DOHH2 (cell line): ENCODE measurements at regions not wholly inside any gene's neighbourhood (a gene's known extent, or its start where the extent isn't known, plus 50 kb on each side); places are given as distances from the start of the nearest gene placed in this dataset.

ENCODE experiments used
- H3F3A ChIP-seq: fragments of 200-600 bp; sonication (generic), shearing (Covaris generic); 2 replicates; pipeline ENCODE4 v1.6.0; 2016; ENCODE audit warnings: antibody characterized with exemption, mild to moderate bottlenecking; ENCODE audit not compliant: control insufficient read depth, insufficient read depth
- H3K27ac ChIP-seq: fragments of 200-600 bp; sonication (generic); 2 replicates; pipeline ENCODE4 v1.5.1; 2014; ENCODE audit warnings: low read depth, mild to moderate bottlenecking, low read length, moderate library complexity
- H3K27me3 ChIP-seq: fragments of 200-600 bp; sonication (generic); 2 replicates; pipeline ENCODE4 v1.6.1; 2014; ENCODE audit warnings: mild to moderate bottlenecking, low read length, mixed read lengths; ENCODE audit not compliant: control insufficient read depth
- H3K36me3 ChIP-seq: fragments of 200-600 bp; sonication (generic); 2 replicates; pipeline ENCODE4 v1.6.1; 2014; ENCODE audit warnings: mild to moderate bottlenecking, low read length, moderate library complexity, mixed read lengths; ENCODE audit not compliant: control insufficient read depth
- H3K4me1 ChIP-seq: fragments of 200-600 bp; sonication (generic); 2 replicates; pipeline ENCODE4 v1.6.1; 2014; ENCODE audit warnings: mild to moderate bottlenecking, low read length, mixed read lengths; ENCODE audit not compliant: control insufficient read depth
- H3K4me2 ChIP-seq: fragments of 200-600 bp; sonication (generic); 2 replicates; pipeline ENCODE4 v1.6.0; 2014; ENCODE audit warnings: mild to moderate bottlenecking, low read length, moderate library complexity
- H3K4me3 ChIP-seq: fragments of 200-600 bp; sonication (generic); 2 replicates; pipeline ENCODE4 v1.5.1; 2014; ENCODE audit warnings: mild to moderate bottlenecking, low read length, mixed read lengths
- H3K79me2 ChIP-seq: fragments of 200-600 bp; sonication (generic); 2 replicates; pipeline ENCODE4 v1.6.1; 2014; ENCODE audit warnings: mild to moderate bottlenecking, low read length, mixed read lengths; ENCODE audit not compliant: control insufficient read depth
- H3K9me2 ChIP-seq: fragments of 200-600 bp; sonication (generic); replicated peaks from 2 replicates; pipeline ENCODE4 v1.6.1; 2014; ENCODE audit warnings: mild to moderate bottlenecking, low read length, mixed read lengths; ENCODE audit not compliant: control insufficient read depth
- H3K9me3 ChIP-seq: fragments of 200-600 bp; sonication (generic); 2 replicates; pipeline ENCODE4 v1.6.1; 2014; ENCODE audit warnings: antibody characterized with exemption, low read length, mixed read lengths; ENCODE audit not compliant: control insufficient read depth, insufficient read depth
- H4K20me1 ChIP-seq: fragments of 200-600 bp; sonication (generic); 2 replicates; pipeline ENCODE4 v1.6.0; 2014; ENCODE audit warnings: low read depth, mild to moderate bottlenecking, antibody characterized with exemption, low read length, moderate library complexity; ENCODE audit not compliant: control insufficient read depth, insufficient read depth
- CTCF ChIP-seq: fragments of 200-600 bp; sonication (generic); IDR thresholded peaks from one replicate; pipeline ENCODE4 v1.5.1; 2014; ENCODE audit warnings: antibody characterized with exemption, mild to moderate bottlenecking, low read depth, low read length; ENCODE audit not compliant: poor library complexity, severe bottlenecking
- EZH2phosphoT487 ChIP-seq: fragments of 200-600 bp; sonication (generic); IDR thresholded peaks from 2 replicates; pipeline ENCODE4 v1.6.1; 2017; ENCODE audit warnings: borderline replicate concordance, mild to moderate bottlenecking, antibody characterized with exemption, low read length, moderate library complexity, mixed read lengths

DNA sequence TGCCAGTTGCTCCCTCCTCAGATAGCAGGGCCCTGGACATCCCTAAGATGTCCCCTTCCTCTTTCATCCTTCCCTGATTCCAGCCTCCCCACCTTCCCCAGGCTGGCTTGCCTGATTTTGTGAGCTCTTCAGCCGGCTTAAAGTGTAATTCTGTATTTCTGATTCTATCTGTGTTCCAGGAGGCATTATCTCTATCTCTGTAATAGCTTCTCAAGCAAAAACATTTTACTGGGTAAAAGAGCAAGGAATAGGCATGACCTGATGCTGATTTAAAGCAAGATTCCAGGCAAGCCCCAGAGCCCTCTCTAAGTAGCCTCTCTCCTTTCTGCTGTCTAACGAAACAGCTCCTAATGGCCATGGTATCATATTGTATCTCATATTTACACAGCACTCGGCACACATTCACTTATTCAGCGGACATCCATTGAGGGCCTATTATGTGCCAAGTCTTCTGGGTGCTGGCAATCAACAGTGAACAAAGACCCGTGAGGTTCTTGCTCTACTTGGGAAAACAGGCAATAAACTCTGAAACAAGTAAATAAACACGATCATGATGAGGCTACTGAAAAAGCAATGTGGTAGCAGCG, 100.9 kb upstream of the MSX2 start:
- H3K27ac ChIP-seq, result no peak overlapping the region
- no peaks in the 10 kb centered on the region for H3K9me2 ChIP-seq
- H4K20me1 ChIP-seq, result no peaks in the 10 kb centered on the region
- no peaks in the 10 kb centered on the region for H3K36me3 ChIP-seq
- H3K79me2 ChIP-seq, result no peaks in the 10 kb centered on the region
- TF ChIP-seq EZH2phosphoT487 (no peak), CTCF (no peak)
- no peaks in the 10 kb centered on the region for H3F3A ChIP-seq
- H3K27me3 ChIP-seq, result no peaks in the 10 kb centered on the region
- H3K9me3 ChIP-seq, result no peaks in the 10 kb centered on the region
- no peak overlapping the region for H3K4me3 ChIP-seq
- no peaks in the 10 kb centered on the region for H3K4me1 ChIP-seq
- H3K4me2 ChIP-seq, result no peak overlapping the region

DNA sequence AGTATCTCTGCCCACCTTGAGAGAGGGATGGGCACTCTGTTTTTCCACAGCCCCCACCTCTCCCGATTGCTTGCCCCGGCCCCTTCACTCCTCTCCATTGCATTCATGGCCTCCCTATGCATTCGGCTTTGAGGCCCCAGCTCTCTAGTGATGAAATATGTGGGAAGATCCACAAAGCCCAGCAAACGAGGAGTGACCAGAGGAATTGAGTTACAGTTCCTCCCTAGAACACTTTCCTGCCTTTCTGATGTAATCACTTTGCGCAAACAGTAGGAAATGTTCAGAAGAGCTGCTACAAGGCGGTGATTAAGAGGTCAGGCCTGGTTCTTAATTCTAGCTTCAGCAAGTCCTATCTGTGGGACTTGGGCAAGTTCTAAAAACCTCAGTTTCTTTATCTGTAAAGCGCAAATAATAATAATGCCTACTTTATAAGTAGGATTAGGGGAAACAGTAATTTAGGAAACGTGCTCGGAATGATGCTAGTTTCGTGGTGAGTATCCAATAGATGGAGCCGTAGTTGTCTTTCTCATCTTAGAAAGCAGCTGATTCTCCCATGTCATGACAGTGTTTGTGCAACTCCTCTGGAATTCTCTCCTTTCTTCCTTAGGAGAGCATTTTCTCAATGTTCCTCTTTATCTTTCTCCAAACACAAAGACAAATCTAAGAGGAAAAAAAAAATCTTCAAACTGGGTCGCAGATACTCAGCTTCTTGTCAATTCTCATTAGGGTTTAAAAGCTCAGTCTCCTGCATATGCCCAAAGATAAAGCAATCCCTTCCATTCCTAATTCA, 99.5 kb upstream of the MSX2 start:
- Histone ChIP-seq H3K79me2 (no peaks in the 10 kb centered on the region), H3K27me3 (no peaks in the 10 kb centered on the region), H3F3A (no peaks in the 10 kb centered on the region), H3K4me2 (no peak overlapping the region), H4K20me1 (no peaks in the 10 kb centered on the region), H3K4me1 (no peaks in the 10 kb centered on the region), H3K9me2 (no peaks in the 10 kb centered on the region), H3K36me3 (no peaks in the 10 kb centered on the region), H3K9me3 (no peaks in the 10 kb centered on the region), H3K27ac (no peak overlapping the region), H3K4me3 (no peak overlapping the region)
- TF ChIP-seq EZH2phosphoT487 (no peak), CTCF (no peak)

GRCh38 chr5:174625591-174626350, 98.6 kb upstream of the MSX2 start:
- TF ChIP-seq EZH2phosphoT487, result no peak
- no peak for TF ChIP-seq CTCF
- H4K20me1 ChIP-seq, result no peaks in the 10 kb centered on the region
- H3K4me2 ChIP-seq, result no peak overlapping the region
- H3K4me1 ChIP-seq, result no peaks in the 10 kb centered on the region
- no peaks in the 10 kb centered on the region for H3K9me3 ChIP-seq
- H3K79me2 ChIP-seq, result no peaks in the 10 kb centered on the region
- no peak overlapping the region for H3K27ac ChIP-seq
- H3F3A ChIP-seq, result no peaks in the 10 kb centered on the region
- H3K27me3 ChIP-seq, result no peaks in the 10 kb centered on the region
- no peaks in the 10 kb centered on the region for H3K9me2 ChIP-seq
- H3K36me3 ChIP-seq, result no peaks in the 10 kb centered on the region
- H3K4me3 ChIP-seq, result no peak overlapping the region
